HEK293 (cell line): ENCODE measurements at regions not wholly inside any gene's neighbourhood (a gene's known extent, or its start where the extent isn't known, plus 50 kb on each side); places are given as distances from the start of the nearest gene placed in this dataset.
A peak's percentile ranks its signal among the peaks of the same experiment; 100 is the strongest.

Experiments
- CTCF ChIA-PET: fragments of 350-600 bp; formaldehyde crosslinking; extraction: SDS; loops from one replicate; lab custom pipeline; 2021; ENCODE audit warnings: antibody characterized with exemption; lab: Yijun Ruan, JAX
- POLR2A ChIA-PET: fragments of 300-600 bp; formaldehyde crosslinking; extraction: SDS; loops from one replicate; lab custom pipeline; 2020; ENCODE audit warnings: antibody characterized with exemption, inconsistent platforms; lab: Yijun Ruan, JAX
- H3K27ac ChIP-seq: fragments of 200-500 bp; sonication (Bioruptor generic); 2 replicates; pipeline ENCODE4 v1.5.1; 2014; ENCODE audit warnings: low read depth, low read length, control low read depth, inconsistent platforms; ENCODE audit errors: extremely low read depth
- H3K36me3 ChIP-seq, 2 experiments: fragments of 200-500 bp in 1 of 2; sonication (Bioruptor generic) in 1 of 2; 1 replicate in 1 of 2; 2 replicates in 1 of 2; pipeline ENCODE4 v1.5.1; 2014 to 2017; ENCODE audit warnings: inconsistent platforms in 2 of 2, low read length in 2 of 2; ENCODE audit not compliant: control insufficient read depth in 2 of 2, insufficient read depth in 1 of 2
- H3K4me1 ChIP-seq: fragments of 200-500 bp; sonication (Bioruptor generic); 2 replicates; pipeline ENCODE4 v1.5.1; 2014; ENCODE audit warnings: mild to moderate bottlenecking, low read length, inconsistent platforms; ENCODE audit not compliant: control insufficient read depth, insufficient read depth
- H3K4me3 ChIP-seq: 2 replicates; pipeline ENCODE4 v1.5.1; 2011; ENCODE audit warnings: low read depth, mild to moderate bottlenecking, control low read depth, low read length, moderate library complexity
- H3K9me3 ChIP-seq: fragments of 200-500 bp; sonication (Bioruptor generic); 2 replicates; pipeline ENCODE4 v1.5.1; 2014; ENCODE audit warnings: low read depth, low read length, inconsistent platforms; ENCODE audit not compliant: control insufficient read depth, insufficient read depth
- KLF7 ChIP-seq: fragments of 450-650 bp; formaldehyde crosslinking; IDR thresholded peaks from 2 replicates; pipeline ENCODE4 v1.5.1; 2016; ENCODE audit warnings: missing biosample characterization, missing genetic modification characterization, borderline replicate concordance
- ZNF157 ChIP-seq: fragments of 450-650 bp; formaldehyde crosslinking; IDR thresholded peaks from 2 replicates; pipeline ENCODE4 v1.5.1; 2016; ENCODE audit warnings: missing biosample characterization, missing genetic modification characterization
- ZNF341 ChIP-seq: fragments of 450-650 bp; formaldehyde crosslinking; IDR thresholded peaks from 2 replicates; pipeline ENCODE4; 2016; ENCODE audit warnings: low read depth, missing biosample characterization, missing genetic modification characterization
- ZNF48 ChIP-seq: fragments of 450-650 bp; formaldehyde crosslinking; IDR thresholded peaks from 2 replicates; pipeline ENCODE4 v1.5.1; 2016; ENCODE audit warnings: missing biosample characterization, missing genetic modification characterization
- ZNF654 ChIP-seq: fragments of 450-650 bp; formaldehyde crosslinking; IDR thresholded peaks from 2 replicates; pipeline ENCODE4 v1.5.1; 2016; ENCODE audit warnings: low read depth, missing biosample characterization, missing genetic modification characterization
- ZNF660 ChIP-seq: fragments of 450-650 bp; IDR thresholded peaks from 2 replicates; pipeline ENCODE4 v1.5.1; 2018; ENCODE audit warnings: missing biosample characterization, mild to moderate bottlenecking, missing genetic modification characterization
- ZNF830 ChIP-seq: fragments of 450-650 bp; IDR thresholded peaks from 2 replicates; pipeline ENCODE4 v1.5.0; 2018; ENCODE audit warnings: missing biosample characterization, missing genetic modification characterization, low read depth, mild to moderate bottlenecking, moderate library complexity
- ZNF843 ChIP-seq: fragments of 450-650 bp; formaldehyde crosslinking; IDR thresholded peaks from 2 replicates; pipeline ENCODE4 v1.5.1; 2016; ENCODE audit warnings: missing biosample characterization, missing genetic modification characterization
- ZSCAN30 ChIP-seq: fragments of 450-650 bp; IDR thresholded peaks from 2 replicates; pipeline ENCODE4 v1.5.1; 2018; ENCODE audit warnings: missing biosample characterization, mild to moderate bottlenecking, missing genetic modification characterization, moderate library complexity
- TF ChIP-seq, protein P1 (sequence below): fragments of 450-650 bp; formaldehyde crosslinking; IDR thresholded peaks from 2 replicates; pipeline ENCODE4 v1.5.1; 2016; ENCODE audit warnings: missing biosample characterization, missing genetic modification characterization
- TF ChIP-seq, protein P2 (sequence below): fragments of 450-650 bp; formaldehyde crosslinking; IDR thresholded peaks from 2 replicates; pipeline ENCODE4 v1.5.1; 2017; ENCODE audit warnings: missing biosample characterization, missing genetic modification characterization
- TF ChIP-seq, protein P3 (sequence below): fragments of 450-650 bp; formaldehyde crosslinking; IDR thresholded peaks from 2 replicates; pipeline ENCODE4 v1.5.1; 2016; ENCODE audit warnings: missing biosample characterization, missing genetic modification characterization
- TF ChIP-seq, protein P4 (sequence below): fragments of 450-650 bp; formaldehyde crosslinking; IDR thresholded peaks from 2 replicates; pipeline ENCODE4 v1.5.1; 2017; ENCODE audit warnings: missing biosample characterization, missing genetic modification characterization
- TF ChIP-seq, protein P5 (sequence below): fragments of 450-650 bp; formaldehyde crosslinking; IDR thresholded peaks from 2 replicates; pipeline ENCODE4 v1.5.1; 2016; ENCODE audit warnings: missing biosample characterization, missing genetic modification characterization

DNA sequence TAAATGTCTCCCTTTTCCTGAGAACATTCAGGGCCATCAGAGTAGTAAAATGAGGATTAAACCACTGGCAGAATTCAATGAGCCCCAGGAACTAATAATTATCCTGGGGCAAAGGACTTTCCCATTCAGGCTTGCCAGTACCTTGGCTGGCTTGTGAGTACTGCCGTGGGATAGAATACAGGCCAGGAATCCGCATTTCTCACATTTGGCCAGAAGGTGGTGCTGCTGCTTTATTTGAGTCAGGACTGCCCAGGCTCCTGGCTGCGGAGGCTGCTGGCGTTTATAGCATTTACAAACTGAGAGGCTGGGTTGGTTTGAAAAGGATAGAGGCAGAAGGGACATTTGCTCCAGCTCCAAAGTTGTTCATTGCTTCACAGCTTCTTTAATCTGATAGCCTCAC lies 91.4 kb downstream of the RTL9 start:
- CTCF ChIA-PET, result interaction anchor here (0.7 to 2.6 kb wide), 7 partner anchors 12 to 403 kb away, joined by 3 to 16 read pairs (median 4); no protein-coding TSS in a partner anchor
- H3K4me1 ChIP-seq, result no peaks in the 10 kb centered on the region
- no peaks in the 10 kb centered on the region for H3K36me3 ChIP-seq
- TF ChIP-seq ZNF341 (tag by site-specific recombination), result no peak
- TF ChIP-seq ZSCAN30 (tag by site-specific recombination), result peak; percentile 90
- TF ChIP-seq, protein P1, sequence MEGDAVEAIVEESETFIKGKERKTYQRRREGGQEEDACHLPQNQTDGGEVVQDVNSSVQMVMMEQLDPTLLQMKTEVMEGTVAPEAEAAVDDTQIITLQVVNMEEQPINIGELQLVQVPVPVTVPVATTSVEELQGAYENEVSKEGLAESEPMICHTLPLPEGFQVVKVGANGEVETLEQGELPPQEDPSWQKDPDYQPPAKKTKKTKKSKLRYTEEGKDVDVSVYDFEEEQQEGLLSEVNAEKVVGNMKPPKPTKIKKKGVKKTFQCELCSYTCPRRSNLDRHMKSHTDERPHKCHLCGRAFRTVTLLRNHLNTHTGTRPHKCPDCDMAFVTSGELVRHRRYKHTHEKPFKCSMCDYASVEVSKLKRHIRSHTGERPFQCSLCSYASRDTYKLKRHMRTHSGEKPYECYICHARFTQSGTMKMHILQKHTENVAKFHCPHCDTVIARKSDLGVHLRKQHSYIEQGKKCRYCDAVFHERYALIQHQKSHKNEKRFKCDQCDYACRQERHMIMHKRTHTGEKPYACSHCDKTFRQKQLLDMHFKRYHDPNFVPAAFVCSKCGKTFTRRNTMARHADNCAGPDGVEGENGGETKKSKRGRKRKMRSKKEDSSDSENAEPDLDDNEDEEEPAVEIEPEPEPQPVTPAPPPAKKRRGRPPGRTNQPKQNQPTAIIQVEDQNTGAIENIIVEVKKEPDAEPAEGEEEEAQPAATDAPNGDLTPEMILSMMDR (tag by site-specific recombination), result peak; percentile 67
- TF ChIP-seq ZNF654 (tag by site-specific recombination), result peak; percentile 99
- peak; percentile 43; the same call in 1 of the 2 replicates for TF ChIP-seq ZNF660 (tag by site-specific recombination)
- TF ChIP-seq, protein P2, sequence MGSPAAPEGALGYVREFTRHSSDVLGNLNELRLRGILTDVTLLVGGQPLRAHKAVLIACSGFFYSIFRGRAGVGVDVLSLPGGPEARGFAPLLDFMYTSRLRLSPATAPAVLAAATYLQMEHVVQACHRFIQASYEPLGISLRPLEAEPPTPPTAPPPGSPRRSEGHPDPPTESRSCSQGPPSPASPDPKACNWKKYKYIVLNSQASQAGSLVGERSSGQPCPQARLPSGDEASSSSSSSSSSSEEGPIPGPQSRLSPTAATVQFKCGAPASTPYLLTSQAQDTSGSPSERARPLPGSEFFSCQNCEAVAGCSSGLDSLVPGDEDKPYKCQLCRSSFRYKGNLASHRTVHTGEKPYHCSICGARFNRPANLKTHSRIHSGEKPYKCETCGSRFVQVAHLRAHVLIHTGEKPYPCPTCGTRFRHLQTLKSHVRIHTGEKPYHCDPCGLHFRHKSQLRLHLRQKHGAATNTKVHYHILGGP, result no peak
- H3K4me3 ChIP-seq, result no peak overlapping the region
- no peak overlapping the region for H3K27ac ChIP-seq
- H3K9me3 ChIP-seq, result no peaks in the 10 kb centered on the region
- POLR2A ChIA-PET, result no interaction called here

DNA sequence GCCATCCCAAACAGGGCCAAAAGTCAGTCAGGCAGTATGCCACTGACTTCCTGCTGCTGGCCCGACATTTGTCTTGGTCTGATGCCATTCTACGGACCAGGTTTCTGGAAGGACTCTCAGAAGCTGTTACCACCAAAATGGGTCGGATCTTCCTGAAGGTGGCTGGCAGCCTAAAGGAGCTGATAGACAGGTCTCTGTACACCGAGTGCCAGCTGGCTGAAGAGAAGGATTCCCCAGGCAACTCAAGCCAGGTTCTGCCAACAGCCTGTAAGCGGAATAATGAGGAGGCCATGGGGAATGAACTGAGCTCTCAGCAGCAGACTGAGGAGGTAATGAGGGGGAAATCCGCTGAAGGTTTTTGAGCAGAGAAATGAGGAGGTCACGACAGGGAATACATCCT lies 95.7 kb downstream of the RTL9 start:
- no peaks in the 10 kb centered on the region for H3K9me3 ChIP-seq
- H3K27ac ChIP-seq, result no peak overlapping the region
- ChIA-PET POLR2A (no interaction called here), CTCF (interaction anchor here (0.6 kb wide), 1 partner anchor 648 kb away, joined by 3 read pairs; no protein-coding TSS in a partner anchor)
- H3K36me3 ChIP-seq, result no peaks in the 10 kb centered on the region
- H3K4me3 ChIP-seq, result no peak overlapping the region
- H3K4me1 ChIP-seq, result no peaks in the 10 kb centered on the region
- TF ChIP-seq ZNF48 (no peak), KLF7 (tag by site-specific recombination) (no peak), ZNF843 (tag by site-specific recombination) (no peak), ZNF157 (tag by site-specific recombination) (no peak)
- TF ChIP-seq, protein P3, sequence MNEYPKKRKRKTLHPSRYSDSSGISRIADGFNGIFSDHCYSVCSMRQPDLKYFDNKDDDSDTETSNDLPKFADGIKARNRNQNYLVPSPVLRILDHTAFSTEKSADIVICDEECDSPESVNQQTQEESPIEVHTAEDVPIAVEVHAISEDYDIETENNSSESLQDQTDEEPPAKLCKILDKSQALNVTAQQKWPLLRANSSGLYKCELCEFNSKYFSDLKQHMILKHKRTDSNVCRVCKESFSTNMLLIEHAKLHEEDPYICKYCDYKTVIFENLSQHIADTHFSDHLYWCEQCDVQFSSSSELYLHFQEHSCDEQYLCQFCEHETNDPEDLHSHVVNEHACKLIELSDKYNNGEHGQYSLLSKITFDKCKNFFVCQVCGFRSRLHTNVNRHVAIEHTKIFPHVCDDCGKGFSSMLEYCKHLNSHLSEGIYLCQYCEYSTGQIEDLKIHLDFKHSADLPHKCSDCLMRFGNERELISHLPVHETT, result no peak
- TF ChIP-seq, protein P4, sequence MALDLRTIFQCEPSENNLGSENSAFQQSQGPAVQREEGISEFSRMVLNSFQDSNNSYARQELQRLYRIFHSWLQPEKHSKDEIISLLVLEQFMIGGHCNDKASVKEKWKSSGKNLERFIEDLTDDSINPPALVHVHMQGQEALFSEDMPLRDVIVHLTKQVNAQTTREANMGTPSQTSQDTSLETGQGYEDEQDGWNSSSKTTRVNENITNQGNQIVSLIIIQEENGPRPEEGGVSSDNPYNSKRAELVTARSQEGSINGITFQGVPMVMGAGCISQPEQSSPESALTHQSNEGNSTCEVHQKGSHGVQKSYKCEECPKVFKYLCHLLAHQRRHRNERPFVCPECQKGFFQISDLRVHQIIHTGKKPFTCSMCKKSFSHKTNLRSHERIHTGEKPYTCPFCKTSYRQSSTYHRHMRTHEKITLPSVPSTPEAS (tag by site-specific recombination), result no peak
- TF ChIP-seq, protein P5, sequence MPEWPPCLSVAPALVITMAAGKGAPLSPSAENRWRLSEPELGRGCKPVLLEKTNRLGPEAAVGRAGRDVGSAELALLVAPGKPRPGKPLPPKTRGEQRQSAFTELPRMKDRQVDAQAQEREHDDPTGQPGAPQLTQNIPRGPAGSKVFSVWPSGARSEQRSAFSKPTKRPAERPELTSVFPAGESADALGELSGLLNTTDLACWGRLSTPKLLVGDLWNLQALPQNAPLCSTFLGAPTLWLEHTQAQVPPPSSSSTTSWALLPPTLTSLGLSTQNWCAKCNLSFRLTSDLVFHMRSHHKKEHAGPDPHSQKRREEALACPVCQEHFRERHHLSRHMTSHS (tag by site-specific recombination), result no peak

DNA sequence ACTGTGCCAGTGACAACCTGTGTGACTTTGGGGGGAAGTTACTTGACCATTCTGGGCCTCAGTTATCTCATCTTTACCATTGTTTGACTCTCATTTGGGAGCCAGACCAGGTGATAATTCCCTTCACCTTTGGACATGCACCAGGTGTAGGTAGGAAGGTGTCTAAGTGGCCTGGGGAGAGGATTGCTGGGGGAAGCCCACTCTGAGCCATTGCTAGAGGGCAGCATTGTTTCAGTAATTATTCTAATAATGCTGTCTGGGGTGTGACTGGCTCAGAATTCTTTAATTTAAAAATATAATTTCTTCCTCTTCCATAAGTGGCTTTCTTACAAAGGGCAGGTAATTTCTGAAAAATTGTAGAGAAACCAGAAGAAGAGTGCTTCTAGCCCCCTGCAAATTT lies 104.3 kb downstream of the RTL9 start:
- Histone ChIP-seq H3K27ac (no peak overlapping the region), H3K36me3 (no peaks in the 10 kb centered on the region), H3K4me1 (no peaks in the 10 kb centered on the region), H3K9me3 (no peaks in the 10 kb centered on the region), H3K4me3 (no peak overlapping the region)
- ChIA-PET CTCF (interaction anchor here (0.7 kb wide), 1 partner anchor 49 kb away, joined by 3 read pairs; no protein-coding TSS in a partner anchor), POLR2A (no interaction called here)
- no peak for TF ChIP-seq ZNF830
